ENCODE measurements at regions not wholly inside any gene's neighbourhood (a gene's known extent, or its start where the extent isn't known, plus 50 kb on each side); places are given as distances from the start of the nearest gene placed in this dataset.

DNA sequence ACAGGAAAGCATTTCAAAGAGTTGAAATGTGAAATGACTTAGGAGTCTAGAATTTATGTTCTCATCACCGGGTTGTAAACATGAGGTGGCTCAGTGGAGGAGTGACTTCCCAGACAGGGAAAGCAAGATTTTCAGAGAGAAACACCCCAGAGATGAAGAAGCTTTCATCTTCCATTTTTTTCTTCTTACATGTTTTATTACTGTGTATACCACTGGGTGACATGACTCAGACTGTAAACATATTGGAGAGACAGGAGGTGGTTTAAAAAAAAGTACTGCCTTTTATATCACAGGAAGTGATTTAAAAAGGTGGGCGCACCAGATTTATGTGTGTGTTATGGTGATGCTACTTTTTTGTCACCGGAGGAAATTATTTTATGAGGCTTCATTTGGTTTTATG is 209.1 kb upstream of the TUT7 start:
- H4K20me1 ChIP-seq (ENCODE audit: insufficient read depth), result no peaks in the 10 kb centered on the region
- no peak overlapping the region for H3K9ac ChIP-seq (ENCODE audit: low read length)
- no peak overlapping the region for H3K4me2 ChIP-seq (ENCODE audit: low read length)
- no peaks in the 10 kb centered on the region for H3K9me2 ChIP-seq (ENCODE audit: insufficient read depth, low read length)
- H3K4me3 ChIP-seq (ENCODE audit: low read length), result no peak overlapping the region
- no peak overlapping the region for H2AFZ ChIP-seq (ENCODE audit: low read depth, low read length)
- no peaks in the 10 kb centered on the region for H3F3A ChIP-seq (ENCODE audit: insufficient read depth, low read length, poor library complexity, severe bottlenecking)
- no peaks in the 10 kb centered on the region for H3K79me2 ChIP-seq (replicated peaks; ENCODE audit: insufficient read depth, low read length)
- no peaks in the 10 kb centered on the region for H3K36me3 ChIP-seq (ENCODE audit: insufficient read depth, low read length)
- TF ChIP-seq EZH2 (IDR thresholded peaks at IDR 0.05; ENCODE audit: borderline replicate concordance, insufficient read depth, low read length, poor library complexity, severe bottlenecking) (no peak), RAD21 (conservative IDR thresholded peaks at IDR 0.05) (no peak), TAF1 (IDR thresholded peaks at IDR 0.05; ENCODE audit: low read depth) (no peak), SMC3 (conservative IDR thresholded peaks at IDR 0.05; ENCODE audit: poor library complexity) (no peak), POLR2AphosphoS5 (IDR thresholded peaks at IDR 0.05) (no peak), EP300 (conservative IDR thresholded peaks at IDR 0.05; ENCODE audit: poor library complexity, severe bottlenecking) (no peak), MXI1 (conservative IDR thresholded peaks at IDR 0.05; ENCODE audit: poor library complexity, severe bottlenecking) (no peak)
- TF ChIP-seq, protein P1, sequence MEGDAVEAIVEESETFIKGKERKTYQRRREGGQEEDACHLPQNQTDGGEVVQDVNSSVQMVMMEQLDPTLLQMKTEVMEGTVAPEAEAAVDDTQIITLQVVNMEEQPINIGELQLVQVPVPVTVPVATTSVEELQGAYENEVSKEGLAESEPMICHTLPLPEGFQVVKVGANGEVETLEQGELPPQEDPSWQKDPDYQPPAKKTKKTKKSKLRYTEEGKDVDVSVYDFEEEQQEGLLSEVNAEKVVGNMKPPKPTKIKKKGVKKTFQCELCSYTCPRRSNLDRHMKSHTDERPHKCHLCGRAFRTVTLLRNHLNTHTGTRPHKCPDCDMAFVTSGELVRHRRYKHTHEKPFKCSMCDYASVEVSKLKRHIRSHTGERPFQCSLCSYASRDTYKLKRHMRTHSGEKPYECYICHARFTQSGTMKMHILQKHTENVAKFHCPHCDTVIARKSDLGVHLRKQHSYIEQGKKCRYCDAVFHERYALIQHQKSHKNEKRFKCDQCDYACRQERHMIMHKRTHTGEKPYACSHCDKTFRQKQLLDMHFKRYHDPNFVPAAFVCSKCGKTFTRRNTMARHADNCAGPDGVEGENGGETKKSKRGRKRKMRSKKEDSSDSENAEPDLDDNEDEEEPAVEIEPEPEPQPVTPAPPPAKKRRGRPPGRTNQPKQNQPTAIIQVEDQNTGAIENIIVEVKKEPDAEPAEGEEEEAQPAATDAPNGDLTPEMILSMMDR (IDR thresholded peaks at IDR 0.05; ENCODE audit: poor library complexity, severe bottlenecking), result no peak
- TF ChIP-seq, protein P2, sequence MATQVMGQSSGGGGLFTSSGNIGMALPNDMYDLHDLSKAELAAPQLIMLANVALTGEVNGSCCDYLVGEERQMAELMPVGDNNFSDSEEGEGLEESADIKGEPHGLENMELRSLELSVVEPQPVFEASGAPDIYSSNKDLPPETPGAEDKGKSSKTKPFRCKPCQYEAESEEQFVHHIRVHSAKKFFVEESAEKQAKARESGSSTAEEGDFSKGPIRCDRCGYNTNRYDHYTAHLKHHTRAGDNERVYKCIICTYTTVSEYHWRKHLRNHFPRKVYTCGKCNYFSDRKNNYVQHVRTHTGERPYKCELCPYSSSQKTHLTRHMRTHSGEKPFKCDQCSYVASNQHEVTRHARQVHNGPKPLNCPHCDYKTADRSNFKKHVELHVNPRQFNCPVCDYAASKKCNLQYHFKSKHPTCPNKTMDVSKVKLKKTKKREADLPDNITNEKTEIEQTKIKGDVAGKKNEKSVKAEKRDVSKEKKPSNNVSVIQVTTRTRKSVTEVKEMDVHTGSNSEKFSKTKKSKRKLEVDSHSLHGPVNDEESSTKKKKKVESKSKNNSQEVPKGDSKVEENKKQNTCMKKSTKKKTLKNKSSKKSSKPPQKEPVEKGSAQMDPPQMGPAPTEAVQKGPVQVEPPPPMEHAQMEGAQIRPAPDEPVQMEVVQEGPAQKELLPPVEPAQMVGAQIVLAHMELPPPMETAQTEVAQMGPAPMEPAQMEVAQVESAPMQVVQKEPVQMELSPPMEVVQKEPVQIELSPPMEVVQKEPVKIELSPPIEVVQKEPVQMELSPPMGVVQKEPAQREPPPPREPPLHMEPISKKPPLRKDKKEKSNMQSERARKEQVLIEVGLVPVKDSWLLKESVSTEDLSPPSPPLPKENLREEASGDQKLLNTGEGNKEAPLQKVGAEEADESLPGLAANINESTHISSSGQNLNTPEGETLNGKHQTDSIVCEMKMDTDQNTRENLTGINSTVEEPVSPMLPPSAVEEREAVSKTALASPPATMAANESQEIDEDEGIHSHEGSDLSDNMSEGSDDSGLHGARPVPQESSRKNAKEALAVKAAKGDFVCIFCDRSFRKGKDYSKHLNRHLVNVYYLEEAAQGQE (IDR thresholded peaks at IDR 0.05; ENCODE audit: borderline replicate concordance), result no peak
- H3K27ac ChIP-seq (ENCODE audit: low read length), result no peak overlapping the region
- no peaks in the 10 kb centered on the region for H3K9me3 ChIP-seq (ENCODE audit: low read length)
- no peaks in the 10 kb centered on the region for H3K27me3 ChIP-seq (ENCODE audit: insufficient read depth, low read depth, low read length)

DNA sequence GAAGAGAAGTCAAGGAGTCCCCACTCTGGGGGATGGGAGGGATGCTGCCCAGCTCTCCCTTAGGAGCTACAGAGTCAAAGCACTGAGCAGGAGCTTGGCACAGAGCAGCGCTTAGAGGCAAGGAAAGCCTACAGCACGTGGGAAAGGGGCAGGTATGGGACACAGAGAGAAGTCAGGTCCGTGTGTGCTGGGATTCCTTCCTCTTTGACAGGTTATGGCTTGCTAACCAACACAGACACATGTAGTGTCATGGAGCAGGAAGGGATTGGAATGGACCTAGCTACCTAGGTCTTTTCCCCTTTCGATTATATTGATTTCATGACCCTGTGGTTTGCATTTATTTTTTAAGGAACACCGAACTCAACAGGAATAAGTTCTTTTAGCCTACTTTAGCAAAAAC is 208.5 kb upstream of the TUT7 start:
- Histone ChIP-seq H3K9me2 (ENCODE audit: insufficient read depth, low read length) (no peaks in the 10 kb centered on the region), H3K36me3 (ENCODE audit: insufficient read depth, low read length) (no peaks in the 10 kb centered on the region), H3K4me2 (ENCODE audit: low read length) (no peak overlapping the region), H3K79me2 (replicated peaks; ENCODE audit: insufficient read depth, low read length) (no peaks in the 10 kb centered on the region), H2AFZ (ENCODE audit: low read depth, low read length) (no peak overlapping the region), H3K27me3 (ENCODE audit: insufficient read depth, low read depth, low read length) (no peaks in the 10 kb centered on the region), H3K9me3 (ENCODE audit: low read length) (no peaks in the 10 kb centered on the region), H3F3A (ENCODE audit: insufficient read depth, low read length, poor library complexity, severe bottlenecking) (no peaks in the 10 kb centered on the region), H3K4me3 (ENCODE audit: low read length) (no peak overlapping the region), H3K9ac (ENCODE audit: low read length) (no peak overlapping the region), H3K27ac (ENCODE audit: low read length) (no peak overlapping the region), H4K20me1 (ENCODE audit: insufficient read depth) (no peaks in the 10 kb centered on the region)
- TF ChIP-seq TAF1 (IDR thresholded peaks at IDR 0.05; ENCODE audit: low read depth), result no peak
- no peak for TF ChIP-seq SMC3 (conservative IDR thresholded peaks at IDR 0.05; ENCODE audit: poor library complexity)
- no peak for TF ChIP-seq MXI1 (conservative IDR thresholded peaks at IDR 0.05; ENCODE audit: poor library complexity, severe bottlenecking)
- TF ChIP-seq POLR2AphosphoS5 (IDR thresholded peaks at IDR 0.05), result no peak
- no peak for TF ChIP-seq RAD21 (conservative IDR thresholded peaks at IDR 0.05)
- no peak for TF ChIP-seq EP300 (conservative IDR thresholded peaks at IDR 0.05; ENCODE audit: poor library complexity, severe bottlenecking)
- TF ChIP-seq, protein P1 (IDR thresholded peaks at IDR 0.05; ENCODE audit: poor library complexity, severe bottlenecking), result no peak
- TF ChIP-seq EZH2 (IDR thresholded peaks at IDR 0.05; ENCODE audit: borderline replicate concordance, insufficient read depth, low read length, poor library complexity, severe bottlenecking), result no peak
- TF ChIP-seq, protein P2 (IDR thresholded peaks at IDR 0.05; ENCODE audit: borderline replicate concordance), result no peak

Data from neural cell (in vitro differentiated cells).